Loucy (cell line): ENCODE measurements at regions not wholly inside any gene's neighbourhood (a gene's known extent, or its start where the extent isn't known, plus 50 kb on each side); places are given as distances from the start of the nearest gene placed in this dataset.

Experiments used
- H2AFZ ChIP-seq: fragments of 200-600 bp; sonication (generic); 2 replicates; pipeline ENCODE4 v1.6.0; 2016; ENCODE audit warnings: antibody characterized with exemption, mild to moderate bottlenecking, low read length, moderate library complexity
- H3F3A ChIP-seq: fragments of 200-600 bp; 2 replicates; pipeline ENCODE4 v1.6.0; 2016; ENCODE audit warnings: antibody characterized with exemption, low read depth, mild to moderate bottlenecking
- H3K27me3 ChIP-seq: fragments of 200-600 bp; sonication (generic); 2 replicates; pipeline ENCODE4 v1.6.1; 2014; ENCODE audit warnings: low read length, mild to moderate bottlenecking; ENCODE audit not compliant: insufficient read depth, poor library complexity, severe bottlenecking
- H3K36me3 ChIP-seq: fragments of 200-600 bp; sonication (generic); 2 replicates; pipeline ENCODE4 v1.6.1; 2016; ENCODE audit warnings: low read length; ENCODE audit not compliant: insufficient read depth
- H3K4me1 ChIP-seq: fragments of 200-600 bp; sonication (generic); 2 replicates; pipeline ENCODE4 v1.5.1; 2014; ENCODE audit warnings: low read length, mild to moderate bottlenecking; ENCODE audit not compliant: insufficient read depth, poor library complexity, severe bottlenecking
- H3K4me2 ChIP-seq: fragments of 200-600 bp; sonication (generic); 2 replicates; pipeline ENCODE4 v1.6.0; 2014; ENCODE audit warnings: antibody characterized with exemption, low read length, low read depth, mild to moderate bottlenecking; ENCODE audit not compliant: poor library complexity, severe bottlenecking
- H3K4me3 ChIP-seq: fragments of 200-600 bp; sonication (generic); 2 replicates; pipeline ENCODE4 v1.5.1; 2014; ENCODE audit warnings: low read length, mild to moderate bottlenecking, mixed read lengths; ENCODE audit not compliant: poor library complexity, severe bottlenecking
- H3K79me2 ChIP-seq: fragments of 200-600 bp; sonication (generic); 2 replicates; pipeline ENCODE4 v1.6.1; 2014; ENCODE audit warnings: low read length; ENCODE audit not compliant: insufficient read depth
- H3K9ac ChIP-seq: fragments of 200-600 bp; sonication (generic); 2 replicates; pipeline ENCODE4 v1.6.0; 2014; ENCODE audit warnings: mild to moderate bottlenecking, low read depth, low read length, moderate library complexity; ENCODE audit not compliant: poor library complexity, severe bottlenecking
- H3K9me2 ChIP-seq: fragments of 200-600 bp; sonication (generic); replicated peaks from 2 replicates; pipeline ENCODE4 v1.6.1; 2016; ENCODE audit warnings: low read depth, low read length, mixed read lengths
- H3K9me3 ChIP-seq: fragments of 200-600 bp; sonication (generic); 2 replicates; pipeline ENCODE4 v1.6.1; 2014; ENCODE audit warnings: mild to moderate bottlenecking, antibody characterized with exemption, low read length, low read depth; ENCODE audit not compliant: insufficient read depth
- H4K20me1 ChIP-seq: fragments of 200-600 bp; sonication (generic); 2 replicates; pipeline ENCODE4 v1.6.0; 2014; ENCODE audit warnings: antibody characterized with exemption, low read length, mild to moderate bottlenecking; ENCODE audit not compliant: insufficient read depth, poor library complexity, severe bottlenecking
- EZH2phosphoT487 ChIP-seq: fragments of 200-600 bp; IDR thresholded peaks from 2 replicates; pipeline ENCODE4 v1.6.1; 2018; ENCODE audit warnings: antibody characterized with exemption, mild to moderate bottlenecking, moderate library complexity, borderline replicate concordance
- TF ChIP-seq, protein P1 (sequence below): fragments of 200-600 bp; sonication (generic); conservative IDR thresholded peaks from 2 replicates; pipeline ENCODE4 v1.5.1; 2014; ENCODE audit warnings: mild to moderate bottlenecking, antibody characterized with exemption, low read length

DNA sequence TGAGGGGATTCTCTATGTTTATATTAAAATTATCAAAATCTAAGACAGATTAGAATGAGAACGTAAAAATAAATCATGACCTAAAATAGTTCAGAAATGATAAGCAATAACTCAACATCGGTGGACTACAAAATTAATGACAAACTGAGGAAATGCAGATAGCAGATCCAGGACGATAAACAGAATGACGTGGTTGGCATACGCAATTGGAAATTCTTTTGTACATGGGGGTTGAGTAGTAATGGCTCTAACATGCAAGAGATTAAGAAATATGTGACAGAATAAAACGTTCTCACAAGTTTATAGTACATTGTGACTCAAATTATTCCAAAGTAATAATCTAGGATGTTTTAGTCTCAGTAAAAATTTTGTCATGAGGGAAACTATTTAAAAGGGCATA, 575.2 kb upstream of the BRINP3 start:
- Histone ChIP-seq H3K27me3 (no peaks in the 10 kb centered on the region), H3K36me3 (no peaks in the 10 kb centered on the region), H3K4me3 (no peak overlapping the region), H3K9ac (no peak overlapping the region), H3K4me1 (no peaks in the 10 kb centered on the region), H4K20me1 (no peaks in the 10 kb centered on the region), H3K4me2 (no peak overlapping the region), H3F3A (no peaks in the 10 kb centered on the region), H3K79me2 (no peaks in the 10 kb centered on the region), H2AFZ (no peak overlapping the region), H3K9me2 (no peaks in the 10 kb centered on the region), H3K9me3 (no peaks in the 10 kb centered on the region)
- no peak for TF ChIP-seq EZH2phosphoT487
- TF ChIP-seq, protein P1, sequence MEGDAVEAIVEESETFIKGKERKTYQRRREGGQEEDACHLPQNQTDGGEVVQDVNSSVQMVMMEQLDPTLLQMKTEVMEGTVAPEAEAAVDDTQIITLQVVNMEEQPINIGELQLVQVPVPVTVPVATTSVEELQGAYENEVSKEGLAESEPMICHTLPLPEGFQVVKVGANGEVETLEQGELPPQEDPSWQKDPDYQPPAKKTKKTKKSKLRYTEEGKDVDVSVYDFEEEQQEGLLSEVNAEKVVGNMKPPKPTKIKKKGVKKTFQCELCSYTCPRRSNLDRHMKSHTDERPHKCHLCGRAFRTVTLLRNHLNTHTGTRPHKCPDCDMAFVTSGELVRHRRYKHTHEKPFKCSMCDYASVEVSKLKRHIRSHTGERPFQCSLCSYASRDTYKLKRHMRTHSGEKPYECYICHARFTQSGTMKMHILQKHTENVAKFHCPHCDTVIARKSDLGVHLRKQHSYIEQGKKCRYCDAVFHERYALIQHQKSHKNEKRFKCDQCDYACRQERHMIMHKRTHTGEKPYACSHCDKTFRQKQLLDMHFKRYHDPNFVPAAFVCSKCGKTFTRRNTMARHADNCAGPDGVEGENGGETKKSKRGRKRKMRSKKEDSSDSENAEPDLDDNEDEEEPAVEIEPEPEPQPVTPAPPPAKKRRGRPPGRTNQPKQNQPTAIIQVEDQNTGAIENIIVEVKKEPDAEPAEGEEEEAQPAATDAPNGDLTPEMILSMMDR, result no peak

DNA sequence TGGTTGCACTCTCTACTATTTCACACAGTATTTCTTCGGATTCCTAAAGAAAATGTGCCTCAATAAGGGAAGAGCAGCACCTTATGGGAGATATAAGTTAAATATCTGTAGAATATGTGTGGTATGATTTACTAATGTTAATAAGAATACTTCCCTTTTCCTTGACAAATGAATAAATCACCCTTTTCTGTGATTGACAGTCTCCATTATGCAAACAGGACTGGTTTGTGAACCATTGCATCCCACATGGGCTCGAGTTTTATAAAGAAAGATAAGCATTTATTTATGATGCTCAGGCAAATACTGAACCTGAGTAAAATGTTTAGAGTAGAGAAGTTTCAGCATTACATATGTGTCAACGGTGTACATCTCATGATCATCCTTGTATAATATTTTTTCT, 587.7 kb upstream of the BRINP3 start:
- no peak overlapping the region for H3K4me2 ChIP-seq
- H3K9me2 ChIP-seq, result no peaks in the 10 kb centered on the region
- H3K4me1 ChIP-seq, result no peaks in the 10 kb centered on the region
- TF ChIP-seq, protein P1, result no peak
- TF ChIP-seq EZH2phosphoT487, result no peak
- no peak overlapping the region for H3K9ac ChIP-seq
- H3F3A ChIP-seq, result no peaks in the 10 kb centered on the region
- no peaks in the 10 kb centered on the region for H4K20me1 ChIP-seq
- no peaks in the 10 kb centered on the region for H3K36me3 ChIP-seq
- no peaks in the 10 kb centered on the region for H3K9me3 ChIP-seq
- no peaks in the 10 kb centered on the region for H3K27me3 ChIP-seq
- no peak overlapping the region for H3K4me3 ChIP-seq
- H3K79me2 ChIP-seq, result no peaks in the 10 kb centered on the region
- no peak overlapping the region for H2AFZ ChIP-seq

DNA sequence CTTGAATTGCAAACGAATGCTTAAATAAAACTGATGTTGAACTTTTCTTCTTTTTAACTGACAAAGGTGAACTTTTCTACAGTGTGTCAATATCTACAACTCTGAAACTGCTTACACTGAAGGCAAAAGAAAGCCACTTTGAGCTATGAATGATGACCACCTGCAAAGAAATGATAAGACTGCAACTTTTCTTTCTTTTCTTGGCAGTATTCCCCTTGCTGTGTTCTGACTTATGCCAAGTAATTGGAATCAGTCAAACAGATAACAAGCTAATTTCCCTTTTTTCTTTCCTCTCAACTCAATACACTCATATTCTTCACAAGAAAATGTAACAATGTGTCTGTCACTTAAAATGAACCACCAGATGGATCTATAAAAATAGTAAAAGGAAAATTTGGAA, 588.1 kb upstream of the BRINP3 start:
- no peaks in the 10 kb centered on the region for H3F3A ChIP-seq
- H2AFZ ChIP-seq, result no peak overlapping the region
- H3K9me2 ChIP-seq, result no peaks in the 10 kb centered on the region
- no peak overlapping the region for H3K4me2 ChIP-seq
- H3K27me3 ChIP-seq, result no peaks in the 10 kb centered on the region
- H3K9me3 ChIP-seq, result no peaks in the 10 kb centered on the region
- no peak overlapping the region for H3K9ac ChIP-seq
- H4K20me1 ChIP-seq, result no peaks in the 10 kb centered on the region
- TF ChIP-seq, protein P1, result no peak
- no peak for TF ChIP-seq EZH2phosphoT487
- H3K4me3 ChIP-seq, result no peak overlapping the region
- no peaks in the 10 kb centered on the region for H3K36me3 ChIP-seq
- H3K4me1 ChIP-seq, result no peaks in the 10 kb centered on the region
- H3K79me2 ChIP-seq, result no peaks in the 10 kb centered on the region
